ENCODE measurements at regions not wholly inside any gene's neighbourhood (a gene's known extent, or its start where the extent isn't known, plus 50 kb on each side); places are given as distances from the start of the nearest gene placed in this dataset.

DNA sequence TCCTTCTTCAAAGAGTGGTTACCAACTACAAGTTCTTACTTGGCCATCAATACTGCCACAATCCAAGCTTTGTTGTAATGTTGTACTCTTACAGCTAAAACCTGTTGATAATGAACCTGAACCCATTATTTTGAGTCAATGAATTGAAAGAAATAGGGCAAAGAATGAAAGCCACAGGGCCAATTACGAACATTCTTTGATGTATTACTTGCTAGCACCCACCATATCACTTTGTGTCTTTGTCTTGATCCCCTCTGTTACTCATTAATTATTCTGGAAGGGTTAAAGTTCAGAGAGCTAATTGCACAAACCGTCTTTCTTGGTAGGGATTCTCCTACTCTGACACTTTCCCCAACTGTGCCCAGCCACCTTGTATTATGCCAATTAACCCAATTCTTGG, 53.2 kb upstream of the TFEC start:
- no peaks in the 10 kb centered on the region for H3K27me3 ChIP-seq (ENCODE audit: control insufficient read depth in 2 of 2, insufficient read depth in 1 of 2, low read length in 1 of 2)
- H3K4me3 ChIP-seq (ENCODE audit: low read length in 2 of 2): no peak overlapping the region
- no peaks in the 10 kb centered on the region for H3K9me3 ChIP-seq (ENCODE audit: control insufficient read depth in 2 of 2, insufficient read depth in 1 of 2, low read length in 1 of 2)
- no peaks in the 10 kb centered on the region for H3K36me3 ChIP-seq (ENCODE audit: control insufficient read depth in 2 of 2, insufficient read depth in 2 of 2, low read length in 1 of 2)
- no peak overlapping the region for H3K27ac ChIP-seq (ENCODE audit: low read depth in 1 of 2, low read length in 1 of 2)
- DNase-seq (ENCODE audit: low read depth in 6 of 9, low spot score in 9 of 9): no peak
- no peaks in the 10 kb centered on the region for H3K4me1 ChIP-seq (ENCODE audit: control insufficient read depth in 2 of 2, insufficient read depth in 2 of 2, low read length in 2 of 2)
- WGBS: 93% methylated on average over 2 of the region's 2 CpGs

- no peaks in the 10 kb centered on the region for H3K27me3 ChIP-seq (ENCODE audit: control insufficient read depth in 2 of 2, insufficient read depth in 1 of 2, low read length in 1 of 2)
- H3K4me3 ChIP-seq (ENCODE audit: low read length in 2 of 2): no peak overlapping the region
- 94% methylated on average over 3 of the region's 3 CpGs for WGBS
- no peaks in the 10 kb centered on the region for H3K4me1 ChIP-seq (ENCODE audit: control insufficient read depth in 2 of 2, insufficient read depth in 2 of 2, low read length in 2 of 2)
- no peaks in the 10 kb centered on the region for H3K36me3 ChIP-seq (ENCODE audit: control insufficient read depth in 2 of 2, insufficient read depth in 2 of 2, low read length in 1 of 2)
- no peak overlapping the region for H3K27ac ChIP-seq (ENCODE audit: low read depth in 1 of 2, low read length in 1 of 2)
- no peak for DNase-seq (ENCODE audit: low read depth in 6 of 9, low spot score in 9 of 9)
- H3K9me3 ChIP-seq (ENCODE audit: control insufficient read depth in 2 of 2, insufficient read depth in 1 of 2, low read length in 1 of 2): no peaks in the 10 kb centered on the region
Measured at GRCh38 chr7:116086547-116087045, 56.0 kb upstream of the TFEC start.

DNA sequence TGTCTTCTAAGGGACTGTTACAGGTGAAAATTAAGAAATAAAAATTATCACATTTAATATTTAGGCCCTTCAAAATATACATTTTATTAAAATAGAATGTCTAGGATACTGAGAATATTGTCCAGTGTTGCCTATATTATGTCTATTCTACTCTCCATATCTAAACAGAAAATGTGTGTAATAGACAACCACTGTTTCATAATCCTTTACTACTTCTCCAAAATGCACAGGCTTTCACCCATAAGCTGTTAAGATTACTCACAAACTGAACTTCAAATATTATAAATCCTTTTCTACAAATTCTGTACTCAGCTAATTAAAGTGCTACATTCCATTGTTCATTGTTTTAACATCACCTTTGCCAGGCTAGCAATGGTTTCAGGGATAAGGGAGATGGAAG, 56.7 kb upstream of the TFEC start:
- H3K4me3 ChIP-seq (ENCODE audit: low read length in 2 of 2): no peak overlapping the region
- H3K27me3 ChIP-seq (ENCODE audit: control insufficient read depth in 2 of 2, insufficient read depth in 1 of 2, low read length in 1 of 2): no peaks in the 10 kb centered on the region
- no peaks in the 10 kb centered on the region for H3K36me3 ChIP-seq (ENCODE audit: control insufficient read depth in 2 of 2, insufficient read depth in 2 of 2, low read length in 1 of 2)
- H3K27ac ChIP-seq (ENCODE audit: low read depth in 1 of 2, low read length in 1 of 2): no peak overlapping the region
- H3K4me1 ChIP-seq (ENCODE audit: control insufficient read depth in 2 of 2, insufficient read depth in 2 of 2, low read length in 2 of 2): no peaks in the 10 kb centered on the region
- no peaks in the 10 kb centered on the region for H3K9me3 ChIP-seq (ENCODE audit: control insufficient read depth in 2 of 2, insufficient read depth in 1 of 2, low read length in 1 of 2)
- DNase-seq (ENCODE audit: low read depth in 6 of 9, low spot score in 9 of 9): no peak

DNA sequence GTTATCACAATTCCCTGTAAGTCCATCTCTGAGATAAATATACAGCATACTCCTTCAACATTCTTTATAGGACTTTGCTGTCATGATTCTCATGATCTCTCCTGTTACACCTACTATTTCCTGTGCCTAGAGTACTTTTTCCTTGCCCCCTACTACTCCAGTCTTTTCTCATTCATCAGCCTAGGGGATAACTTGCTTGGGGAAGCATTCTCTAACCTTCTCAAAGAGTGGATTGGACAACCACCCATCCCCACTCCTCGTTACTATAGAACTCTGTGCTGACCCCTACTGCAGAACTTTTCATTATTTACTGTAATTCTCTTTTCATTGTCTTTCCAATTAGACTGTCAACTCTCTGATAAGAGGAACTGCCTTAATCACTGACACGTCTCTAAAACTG, 57.4 kb upstream of the TFEC start:
- WGBS: 90% methylated on average over 2 of the region's 2 CpGs
- H3K4me1 ChIP-seq (ENCODE audit: control insufficient read depth in 2 of 2, insufficient read depth in 2 of 2, low read length in 2 of 2): no peaks in the 10 kb centered on the region
- H3K27me3 ChIP-seq (ENCODE audit: control insufficient read depth in 2 of 2, insufficient read depth in 1 of 2, low read length in 1 of 2): no peaks in the 10 kb centered on the region
- H3K27ac ChIP-seq (ENCODE audit: low read depth in 1 of 2, low read length in 1 of 2): no peak overlapping the region
- H3K36me3 ChIP-seq (ENCODE audit: control insufficient read depth in 2 of 2, insufficient read depth in 2 of 2, low read length in 1 of 2): no peaks in the 10 kb centered on the region
- no peaks in the 10 kb centered on the region for H3K9me3 ChIP-seq (ENCODE audit: control insufficient read depth in 2 of 2, insufficient read depth in 1 of 2, low read length in 1 of 2)
- H3K4me3 ChIP-seq (ENCODE audit: low read length in 2 of 2): no peak overlapping the region
- DNase-seq (ENCODE audit: low read depth in 6 of 9, low spot score in 9 of 9): no peak

- Histone ChIP-seq H3K27me3 (ENCODE audit: control insufficient read depth in 2 of 2, insufficient read depth in 1 of 2, low read length in 1 of 2) (no peaks in the 10 kb centered on the region), H3K9me3 (ENCODE audit: control insufficient read depth in 2 of 2, insufficient read depth in 1 of 2, low read length in 1 of 2) (no peaks in the 10 kb centered on the region), H3K27ac (ENCODE audit: low read depth in 1 of 2, low read length in 1 of 2) (no peak overlapping the region), H3K4me3 (ENCODE audit: low read length in 2 of 2) (no peak overlapping the region), H3K4me1 (ENCODE audit: control insufficient read depth in 2 of 2, insufficient read depth in 2 of 2, low read length in 2 of 2) (no peaks in the 10 kb centered on the region), H3K36me3 (ENCODE audit: control insufficient read depth in 2 of 2, insufficient read depth in 2 of 2, low read length in 1 of 2) (no peaks in the 10 kb centered on the region)
- no peak for DNase-seq (ENCODE audit: low read depth in 6 of 9, low spot score in 9 of 9)
- 97% methylated on average over 1 of the region's 1 CpG for WGBS
Measured at GRCh38 chr7:116089293-116089692, 58.7 kb upstream of the TFEC start.

DNA sequence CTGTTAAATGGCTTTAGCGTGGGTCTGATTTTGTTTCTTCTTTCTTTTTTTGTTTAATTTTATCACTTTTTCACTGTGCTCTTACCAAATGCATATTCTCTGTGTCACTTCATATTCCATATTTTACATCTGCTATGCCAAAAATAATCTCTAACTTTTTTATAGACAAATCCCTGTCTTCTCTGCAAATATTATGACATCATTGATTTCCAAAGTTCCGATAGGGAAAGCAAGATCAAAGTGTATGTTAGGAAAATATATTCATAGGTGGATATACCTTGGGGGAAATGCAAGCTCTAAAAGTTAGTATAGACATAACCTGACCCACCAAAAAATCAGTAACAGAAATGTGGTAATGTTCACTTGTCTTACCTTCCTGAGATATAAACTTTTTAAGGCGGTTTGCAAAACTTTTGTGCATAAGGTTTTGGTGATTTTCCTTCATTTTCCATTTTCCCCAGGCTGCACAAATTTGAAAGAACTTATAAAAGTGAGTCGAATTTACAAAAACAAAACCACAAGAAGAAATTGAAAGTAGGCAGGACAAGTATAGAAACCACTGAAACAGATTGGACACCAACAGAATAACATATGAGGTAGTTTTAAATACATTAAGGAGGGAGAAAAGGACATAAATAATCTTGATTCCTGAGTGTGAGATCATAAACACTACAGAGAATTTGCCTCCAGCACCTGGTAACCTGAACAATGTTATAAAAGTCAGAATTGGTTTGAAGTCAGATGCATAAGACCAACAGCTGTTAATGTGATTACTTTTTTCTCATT, 63.1 kb upstream of the TFEC start:
- WGBS: 75% methylated on average over 4 of the region's 4 CpGs
- no peaks in the 10 kb centered on the region for H3K27me3 ChIP-seq (ENCODE audit: control insufficient read depth in 2 of 2, insufficient read depth in 1 of 2, low read length in 1 of 2)
- DNase-seq (ENCODE audit: low read depth in 6 of 9, low spot score in 9 of 9): no peak
- no peaks in the 10 kb centered on the region for H3K4me1 ChIP-seq (ENCODE audit: control insufficient read depth in 2 of 2, insufficient read depth in 2 of 2, low read length in 2 of 2)
- no peak overlapping the region for H3K4me3 ChIP-seq (ENCODE audit: low read length in 2 of 2)
- H3K9me3 ChIP-seq (ENCODE audit: control insufficient read depth in 2 of 2, insufficient read depth in 1 of 2, low read length in 1 of 2): no peaks in the 10 kb centered on the region
- no peak overlapping the region for H3K27ac ChIP-seq (ENCODE audit: low read depth in 1 of 2, low read length in 1 of 2)
- H3K36me3 ChIP-seq (ENCODE audit: control insufficient read depth in 2 of 2, insufficient read depth in 2 of 2, low read length in 1 of 2): no peaks in the 10 kb centered on the region

GRCh38 chr7:116095396-116095795, 64.8 kb upstream of the TFEC start:
- 93% methylated on average over 2 of the region's 2 CpGs for WGBS
- H3K36me3 ChIP-seq (ENCODE audit: control insufficient read depth in 2 of 2, insufficient read depth in 2 of 2, low read length in 1 of 2): no peaks in the 10 kb centered on the region
- H3K4me3 ChIP-seq (ENCODE audit: low read length in 2 of 2): no peak overlapping the region
- H3K4me1 ChIP-seq (ENCODE audit: control insufficient read depth in 2 of 2, insufficient read depth in 2 of 2, low read length in 2 of 2): no peaks in the 10 kb centered on the region
- H3K27ac ChIP-seq (ENCODE audit: low read depth in 1 of 2, low read length in 1 of 2): no peak overlapping the region
- DNase-seq (ENCODE audit: low read depth in 6 of 9, low spot score in 9 of 9): no peak
- H3K9me3 ChIP-seq (ENCODE audit: control insufficient read depth in 2 of 2, insufficient read depth in 1 of 2, low read length in 1 of 2): no peaks in the 10 kb centered on the region
- H3K27me3 ChIP-seq (ENCODE audit: control insufficient read depth in 2 of 2, insufficient read depth in 1 of 2, low read length in 1 of 2): no peaks in the 10 kb centered on the region

GRCh38 chr7:116097365-116098009, 66.9 kb upstream of the TFEC start:
- no peak overlapping the region for H3K4me3 ChIP-seq (ENCODE audit: low read length in 2 of 2)
- no peaks in the 10 kb centered on the region for H3K4me1 ChIP-seq (ENCODE audit: control insufficient read depth in 2 of 2, insufficient read depth in 2 of 2, low read length in 2 of 2)
- no peaks in the 10 kb centered on the region for H3K36me3 ChIP-seq (ENCODE audit: control insufficient read depth in 2 of 2, insufficient read depth in 2 of 2, low read length in 1 of 2)
- no peak for DNase-seq (ENCODE audit: low read depth in 6 of 9, low spot score in 9 of 9)
- no peak overlapping the region for H3K27ac ChIP-seq (ENCODE audit: low read depth in 1 of 2, low read length in 1 of 2)
- H3K9me3 ChIP-seq (ENCODE audit: control insufficient read depth in 2 of 2, insufficient read depth in 1 of 2, low read length in 1 of 2): no peaks in the 10 kb centered on the region
- H3K27me3 ChIP-seq (ENCODE audit: control insufficient read depth in 2 of 2, insufficient read depth in 1 of 2, low read length in 1 of 2): no peaks in the 10 kb centered on the region
- WGBS: 94% methylated on average over 4 of the region's 4 CpGs

DNA sequence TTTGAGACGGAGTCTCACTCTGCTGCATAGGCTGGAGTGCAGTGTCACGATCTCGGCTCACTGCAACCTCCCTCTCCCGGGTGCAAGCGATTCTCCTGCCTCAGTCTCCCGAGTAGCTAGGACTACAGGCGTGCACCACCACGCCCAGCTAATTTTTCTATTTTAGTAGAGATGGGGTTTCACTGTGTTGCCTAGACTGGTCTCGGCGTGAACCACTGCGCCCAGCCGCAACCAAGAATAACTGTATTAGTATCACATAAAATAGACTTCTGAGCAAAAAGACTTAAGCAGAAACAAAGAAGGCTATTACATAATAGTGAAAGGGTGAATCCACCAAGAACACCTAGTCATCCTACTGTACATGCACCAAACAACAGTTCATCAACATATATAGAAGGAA, 67.6 kb upstream of the TFEC start:
- H3K36me3 ChIP-seq (ENCODE audit: control insufficient read depth in 2 of 2, insufficient read depth in 2 of 2, low read length in 1 of 2): no peaks in the 10 kb centered on the region
- H3K27ac ChIP-seq (ENCODE audit: low read depth in 1 of 2, low read length in 1 of 2): no peak overlapping the region
- no peak overlapping the region for H3K4me3 ChIP-seq (ENCODE audit: low read length in 2 of 2)
- no peaks in the 10 kb centered on the region for H3K27me3 ChIP-seq (ENCODE audit: control insufficient read depth in 2 of 2, insufficient read depth in 1 of 2, low read length in 1 of 2)
- no peak for DNase-seq (ENCODE audit: low read depth in 6 of 9, low spot score in 9 of 9)
- no peaks in the 10 kb centered on the region for H3K4me1 ChIP-seq (ENCODE audit: control insufficient read depth in 2 of 2, insufficient read depth in 2 of 2, low read length in 2 of 2)
- no peaks in the 10 kb centered on the region for H3K9me3 ChIP-seq (ENCODE audit: control insufficient read depth in 2 of 2, insufficient read depth in 1 of 2, low read length in 1 of 2)
- WGBS: 99% methylated on average over 12 of the region's 12 CpGs

Data from thymus (tissue), 11 donors.